ENCODE measurements at regions not wholly inside any gene's neighbourhood (a gene's known extent, or its start where the extent isn't known, plus 50 kb on each side); places are given as distances from the start of the nearest gene placed in this dataset.

DNA sequence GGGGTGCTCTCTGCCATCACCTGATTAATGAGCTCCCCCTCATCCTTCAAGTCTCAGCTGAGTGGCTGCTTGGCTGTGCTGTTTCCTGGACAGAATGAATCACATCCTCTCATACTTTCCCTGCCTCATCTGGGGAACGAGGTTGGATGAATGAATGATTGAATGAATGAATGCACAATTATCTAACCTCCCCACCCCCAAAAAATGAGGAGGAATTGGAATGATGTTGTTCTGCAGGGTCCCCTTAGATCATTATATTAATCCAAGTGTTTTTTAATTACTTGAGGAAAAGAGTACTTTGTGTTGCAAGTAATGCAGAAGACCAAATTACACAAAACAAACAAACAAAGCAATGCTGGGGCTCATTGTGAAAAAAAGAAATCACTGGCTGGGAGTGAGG, 240.2 kb downstream of the BUB3 start:
- TF ChIP-seq, protein P1, sequence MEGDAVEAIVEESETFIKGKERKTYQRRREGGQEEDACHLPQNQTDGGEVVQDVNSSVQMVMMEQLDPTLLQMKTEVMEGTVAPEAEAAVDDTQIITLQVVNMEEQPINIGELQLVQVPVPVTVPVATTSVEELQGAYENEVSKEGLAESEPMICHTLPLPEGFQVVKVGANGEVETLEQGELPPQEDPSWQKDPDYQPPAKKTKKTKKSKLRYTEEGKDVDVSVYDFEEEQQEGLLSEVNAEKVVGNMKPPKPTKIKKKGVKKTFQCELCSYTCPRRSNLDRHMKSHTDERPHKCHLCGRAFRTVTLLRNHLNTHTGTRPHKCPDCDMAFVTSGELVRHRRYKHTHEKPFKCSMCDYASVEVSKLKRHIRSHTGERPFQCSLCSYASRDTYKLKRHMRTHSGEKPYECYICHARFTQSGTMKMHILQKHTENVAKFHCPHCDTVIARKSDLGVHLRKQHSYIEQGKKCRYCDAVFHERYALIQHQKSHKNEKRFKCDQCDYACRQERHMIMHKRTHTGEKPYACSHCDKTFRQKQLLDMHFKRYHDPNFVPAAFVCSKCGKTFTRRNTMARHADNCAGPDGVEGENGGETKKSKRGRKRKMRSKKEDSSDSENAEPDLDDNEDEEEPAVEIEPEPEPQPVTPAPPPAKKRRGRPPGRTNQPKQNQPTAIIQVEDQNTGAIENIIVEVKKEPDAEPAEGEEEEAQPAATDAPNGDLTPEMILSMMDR (IDR thresholded peaks at IDR 0.05): no peak
- no peak for TF ChIP-seq POLR2AphosphoS5 (IDR thresholded peaks at IDR 0.05; ENCODE audit: insufficient read depth in 1 of 2, low read depth in 1 of 2)
- TF ChIP-seq POLR2A (IDR thresholded peaks at IDR 0.05): no peak

Measured in vagina (tissue), 2 donors.